ENCODE measurements at regions not wholly inside any gene's neighbourhood (a gene's known extent, or its start where the extent isn't known, plus 50 kb on each side); places are given as distances from the start of the nearest gene placed in this dataset.
"Not testable (repeated sequence)": the region's sequence is repeated elsewhere in the genome, so short reads cannot be mapped to it uniquely, and the experiment has no call there.

GRCh38 chr4:137800861-137801260, 268.6 kb upstream of the PCDH18 start:
- no peaks in the 10 kb centered on the region for H3K4me1 ChIP-seq (ENCODE audit: control insufficient read depth in 1 of 2, insufficient read depth in 2 of 2, low read length in 2 of 2)
- no peaks in the 10 kb centered on the region for H3K27me3 ChIP-seq (ENCODE audit: control insufficient read depth in 1 of 2, insufficient read depth in 2 of 2, low read length in 1 of 2)
- WGBS, 2 donors: 0 to 40% methylated on average over 1 of the region's 1 CpG
- H3K27ac ChIP-seq (ENCODE audit: low read depth in 1 of 2, low read length in 2 of 2): no peak overlapping the region
- no peaks in the 10 kb centered on the region for H3K36me3 ChIP-seq (ENCODE audit: control insufficient read depth in 1 of 2, insufficient read depth in 2 of 2, low read length in 1 of 2)
- no peak for DNase-seq
- intact Hi-C loops (cut with DNase I): no loop called here
- no peaks in the 10 kb centered on the region for H3K9me3 ChIP-seq (ENCODE audit: control insufficient read depth, low read length)
- no peak overlapping the region for H3K4me3 ChIP-seq (ENCODE audit: low read length in 2 of 2)
- ATAC-seq (ENCODE audit: low FRiP score): no peak

GRCh38 chr4:137794764-137795254, 262.5 kb upstream of the PCDH18 start:
- Histone ChIP-seq H3K27ac (ENCODE audit: low read depth in 1 of 2, low read length in 2 of 2) (no peak overlapping the region), H3K4me3 (ENCODE audit: low read length in 2 of 2) (peak overlapping the region in 1 of 2 donors; percentile 10), H3K36me3 (ENCODE audit: control insufficient read depth in 1 of 2, insufficient read depth in 2 of 2, low read length in 1 of 2) (no peaks in the 10 kb centered on the region), H3K27me3 (ENCODE audit: control insufficient read depth in 1 of 2, insufficient read depth in 2 of 2, low read length in 1 of 2) (no peaks in the 10 kb centered on the region), H3K9me3 (ENCODE audit: control insufficient read depth, low read length) (no peaks in the 10 kb centered on the region), H3K4me1 (ENCODE audit: control insufficient read depth in 1 of 2, insufficient read depth in 2 of 2, low read length in 2 of 2) (peaks cover 0 to 2% of the 10 kb centered on the region in 2 donors)
- no peak for DNase-seq
- intact Hi-C loops (cut with DNase I): no loop called here
- 32 to 35% methylated on average over 6 of the region's 6 CpGs for WGBS, 2 donors
- no peak for ATAC-seq (ENCODE audit: low FRiP score)

DNA sequence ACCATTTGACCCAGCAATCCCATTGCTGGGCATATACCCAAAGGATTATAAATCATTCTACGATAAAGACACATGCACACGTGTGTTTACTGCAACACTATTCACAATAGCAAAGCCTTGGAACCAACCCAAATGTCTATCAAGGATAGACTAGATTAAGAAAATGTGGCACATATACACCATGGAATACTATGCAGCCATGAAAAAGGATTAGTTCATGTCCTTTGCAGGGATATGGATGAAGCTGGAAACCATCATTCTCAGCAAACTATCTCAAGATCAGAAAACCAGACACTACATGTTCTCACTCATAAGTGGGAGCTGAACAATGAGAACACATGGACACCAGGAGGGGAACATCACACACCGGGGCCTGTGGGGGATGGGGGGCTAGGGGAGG, 257.0 kb upstream of the PCDH18 start:
- WGBS, 2 donors: 93 to 96% methylated on average over 3 of the region's 3 CpGs

GRCh38 chr4:137783923-137784322, 251.6 kb upstream of the PCDH18 start:
- DNase-seq; H3K27me3 ChIP-seq (ENCODE audit: control insufficient read depth in 1 of 2, insufficient read depth in 2 of 2, low read length in 1 of 2); H3K4me1 ChIP-seq (ENCODE audit: control insufficient read depth in 1 of 2, insufficient read depth in 2 of 2, low read length in 2 of 2); intact Hi-C loops (cut with DNase I); H3K27ac ChIP-seq (ENCODE audit: low read depth in 1 of 2, low read length in 2 of 2); ATAC-seq (ENCODE audit: low FRiP score); H3K9me3 ChIP-seq (ENCODE audit: control insufficient read depth, low read length); H3K4me3 ChIP-seq (ENCODE audit: low read length in 2 of 2); H3K36me3 ChIP-seq (ENCODE audit: control insufficient read depth in 1 of 2, insufficient read depth in 2 of 2, low read length in 1 of 2): not testable (repeated sequence)
- 75 to 85% methylated on average over 7 of the region's 7 CpGs for WGBS, 2 donors

More for the DNA sequence above, 257.0 kb upstream of the PCDH18 start:
- H3K4me3 ChIP-seq (ENCODE audit: low read length in 2 of 2); H3K36me3 ChIP-seq (ENCODE audit: control insufficient read depth in 1 of 2, insufficient read depth in 2 of 2, low read length in 1 of 2); H3K27ac ChIP-seq (ENCODE audit: low read depth in 1 of 2, low read length in 2 of 2); H3K4me1 ChIP-seq (ENCODE audit: control insufficient read depth in 1 of 2, insufficient read depth in 2 of 2, low read length in 2 of 2); H3K27me3 ChIP-seq (ENCODE audit: control insufficient read depth in 1 of 2, insufficient read depth in 2 of 2, low read length in 1 of 2); intact Hi-C loops (cut with DNase I); DNase-seq; ATAC-seq (ENCODE audit: low FRiP score); H3K9me3 ChIP-seq (ENCODE audit: control insufficient read depth, low read length): not testable (repeated sequence)

GRCh38 chr4:137775701-137776100, 243.4 kb upstream of the PCDH18 start:
- no peak for DNase-seq
- H3K27me3 ChIP-seq (ENCODE audit: control insufficient read depth in 1 of 2, insufficient read depth in 2 of 2, low read length in 1 of 2): no peaks in the 10 kb centered on the region
- H3K4me3 ChIP-seq (ENCODE audit: low read length in 2 of 2): no peak overlapping the region
- no peak for ATAC-seq (ENCODE audit: low FRiP score)
- H3K36me3 ChIP-seq (ENCODE audit: control insufficient read depth in 1 of 2, insufficient read depth in 2 of 2, low read length in 1 of 2): no peaks in the 10 kb centered on the region
- H3K27ac ChIP-seq (ENCODE audit: low read depth in 1 of 2, low read length in 2 of 2): no peak overlapping the region
- intact Hi-C loops (cut with DNase I): no loop called here
- no peaks in the 10 kb centered on the region for H3K9me3 ChIP-seq (ENCODE audit: control insufficient read depth, low read length)
- H3K4me1 ChIP-seq (ENCODE audit: control insufficient read depth in 1 of 2, insufficient read depth in 2 of 2, low read length in 2 of 2): no peaks in the 10 kb centered on the region
- 30 to 31% methylated on average over 3 of the region's 3 CpGs for WGBS, 2 donors

- no peaks in the 10 kb centered on the region for H3K4me1 ChIP-seq (ENCODE audit: control insufficient read depth in 1 of 2, insufficient read depth in 2 of 2, low read length in 2 of 2)
- no peak for DNase-seq
- intact Hi-C loops (cut with DNase I): no loop called here
- no peaks in the 10 kb centered on the region for H3K27me3 ChIP-seq (ENCODE audit: control insufficient read depth in 1 of 2, insufficient read depth in 2 of 2, low read length in 1 of 2)
- ATAC-seq (ENCODE audit: low FRiP score): no peak
- no peaks in the 10 kb centered on the region for H3K36me3 ChIP-seq (ENCODE audit: control insufficient read depth in 1 of 2, insufficient read depth in 2 of 2, low read length in 1 of 2)
- H3K9me3 ChIP-seq (ENCODE audit: control insufficient read depth, low read length): no peaks in the 10 kb centered on the region
- no peak overlapping the region for H3K4me3 ChIP-seq (ENCODE audit: low read length in 2 of 2)
- H3K27ac ChIP-seq (ENCODE audit: low read depth in 1 of 2, low read length in 2 of 2): no peak overlapping the region
These were observed 242.2 kb upstream of the PCDH18 start for GRCh38 chr4:137774501-137774900.

DNA sequence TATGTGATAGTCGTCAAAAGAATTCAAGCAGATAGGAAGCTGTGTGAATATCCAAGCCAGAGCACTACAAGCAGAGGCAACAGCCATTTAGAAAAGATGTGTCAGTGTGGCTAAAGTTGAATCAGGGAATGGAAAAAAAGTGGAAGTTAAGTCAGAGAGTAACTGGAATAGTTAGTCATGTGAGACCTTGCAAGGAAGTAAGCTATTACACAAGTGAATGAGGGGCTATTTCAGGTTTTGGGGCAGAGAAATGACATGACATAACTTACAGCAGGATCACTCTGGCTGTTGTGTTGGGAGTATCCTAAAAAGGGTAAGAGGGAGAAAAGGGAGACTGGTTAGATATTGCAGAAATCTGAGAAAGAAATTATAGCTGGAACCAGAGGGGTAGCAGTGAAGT, 236.6 kb upstream of the PCDH18 start:
- ATAC-seq (ENCODE audit: low FRiP score) (no peak), DNase-seq (no peak)
- WGBS, 2 donors: 93 to 97% methylated on average over 1 of the region's 1 CpG
- Histone ChIP-seq H3K36me3 (ENCODE audit: control insufficient read depth in 1 of 2, insufficient read depth in 2 of 2, low read length in 1 of 2) (no peaks in the 10 kb centered on the region), H3K27me3 (ENCODE audit: control insufficient read depth in 1 of 2, insufficient read depth in 2 of 2, low read length in 1 of 2) (no peaks in the 10 kb centered on the region), H3K4me1 (ENCODE audit: control insufficient read depth in 1 of 2, insufficient read depth in 2 of 2, low read length in 2 of 2) (no peaks in the 10 kb centered on the region), H3K4me3 (ENCODE audit: low read length in 2 of 2) (no peak overlapping the region), H3K9me3 (ENCODE audit: control insufficient read depth, low read length) (no peaks in the 10 kb centered on the region), H3K27ac (ENCODE audit: low read depth in 1 of 2, low read length in 2 of 2) (no peak overlapping the region)
- intact Hi-C loops (cut with DNase I): no loop called here

DNA sequence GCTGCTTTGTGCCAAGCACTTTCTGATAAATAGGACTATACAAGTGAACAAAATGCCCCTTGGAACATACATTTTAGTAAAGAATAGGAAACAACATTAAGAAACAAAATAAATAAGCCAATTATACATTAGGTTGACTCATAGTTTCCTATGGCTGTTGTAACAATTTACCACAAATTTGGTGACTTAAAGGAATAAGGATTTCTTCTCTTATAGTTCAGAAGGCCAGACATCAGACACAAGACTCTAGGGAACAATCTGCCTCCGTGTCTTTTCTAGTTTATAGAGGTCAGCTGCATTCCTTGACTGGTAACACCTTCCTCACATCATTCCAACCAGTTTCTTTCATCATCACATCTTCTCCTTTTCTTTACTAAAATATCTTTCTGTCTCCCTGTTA, 235.9 kb upstream of the PCDH18 start:
- Histone ChIP-seq H3K9me3 (ENCODE audit: control insufficient read depth, low read length) (no peaks in the 10 kb centered on the region), H3K36me3 (ENCODE audit: control insufficient read depth in 1 of 2, insufficient read depth in 2 of 2, low read length in 1 of 2) (no peaks in the 10 kb centered on the region), H3K27ac (ENCODE audit: low read depth in 1 of 2, low read length in 2 of 2) (no peak overlapping the region), H3K27me3 (ENCODE audit: control insufficient read depth in 1 of 2, insufficient read depth in 2 of 2, low read length in 1 of 2) (no peaks in the 10 kb centered on the region), H3K4me3 (ENCODE audit: low read length in 2 of 2) (no peak overlapping the region), H3K4me1 (ENCODE audit: control insufficient read depth in 1 of 2, insufficient read depth in 2 of 2, low read length in 2 of 2) (no peaks in the 10 kb centered on the region)
- intact Hi-C loops (cut with DNase I): no loop called here
- 57 to 76% methylated on average over 1 of the region's 1 CpG for WGBS, 2 donors
- ATAC-seq (ENCODE audit: low FRiP score) (no peak), DNase-seq (no peak)

GRCh38 chr4:137762591-137762990, 230.3 kb upstream of the PCDH18 start:
- ATAC-seq (ENCODE audit: low FRiP score): no peak

More at GRCh38 chr4:137762591-137762990, 230.3 kb upstream of the PCDH18 start:
- H3K27ac ChIP-seq (ENCODE audit: low read depth in 1 of 2, low read length in 2 of 2): no peak overlapping the region
- no peak overlapping the region for H3K4me3 ChIP-seq (ENCODE audit: low read length in 2 of 2)
- no peaks in the 10 kb centered on the region for H3K9me3 ChIP-seq (ENCODE audit: control insufficient read depth, low read length)
- no peaks in the 10 kb centered on the region for H3K4me1 ChIP-seq (ENCODE audit: control insufficient read depth in 1 of 2, insufficient read depth in 2 of 2, low read length in 2 of 2)
- 61 to 79% methylated on average over 3 of the region's 3 CpGs for WGBS, 2 donors
- no peaks in the 10 kb centered on the region for H3K27me3 ChIP-seq (ENCODE audit: control insufficient read depth in 1 of 2, insufficient read depth in 2 of 2, low read length in 1 of 2)
- H3K36me3 ChIP-seq (ENCODE audit: control insufficient read depth in 1 of 2, insufficient read depth in 2 of 2, low read length in 1 of 2): no peaks in the 10 kb centered on the region
- intact Hi-C loops (cut with DNase I): no loop called here
- DNase-seq: no peak
